ENCODE measurements at regions not wholly inside any gene's neighbourhood (a gene's known extent, or its start where the extent isn't known, plus 50 kb on each side); places are given as distances from the start of the nearest gene placed in this dataset.

DNA sequence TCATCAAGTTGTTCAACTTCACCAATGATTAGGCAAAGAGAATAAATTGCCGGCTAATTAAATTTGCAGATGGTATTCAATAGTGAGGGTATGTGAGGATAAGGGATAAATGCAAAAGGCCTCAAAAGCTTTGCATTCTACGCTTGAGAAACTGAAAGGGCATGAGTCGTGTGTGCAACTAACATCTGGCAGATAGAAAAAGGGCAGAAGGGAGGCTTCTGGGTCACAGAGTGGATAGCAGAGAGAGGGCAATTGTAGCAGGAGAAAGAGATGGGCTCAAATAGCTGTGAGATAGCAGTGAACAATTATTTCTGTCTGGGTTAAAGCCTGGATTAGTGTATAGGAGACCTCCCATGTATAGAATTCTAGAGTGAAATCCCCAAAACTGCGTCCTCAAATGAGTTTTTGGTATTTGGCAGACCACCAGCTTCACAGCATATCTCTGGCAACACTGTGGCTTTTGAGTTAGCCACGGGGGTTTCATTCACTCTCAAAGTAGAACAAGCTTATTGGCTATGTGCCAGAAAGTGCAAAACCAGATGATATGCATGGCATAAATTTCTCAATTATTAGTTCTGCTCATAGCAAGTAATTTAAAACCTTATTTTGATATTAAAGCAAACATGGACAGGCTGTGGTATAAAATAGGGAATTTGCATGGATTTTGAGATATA, 586.3 kb downstream of the BRINP1 start:
- no peak for DNase-seq
- no peaks in the 10 kb centered on the region for H3K4me1 Mint-ChIP-seq
- H3K9me3 Mint-ChIP-seq = peaks cover 0 to 4% (median 0%) of the 10 kb centered on the region in 7 donors

DNA sequence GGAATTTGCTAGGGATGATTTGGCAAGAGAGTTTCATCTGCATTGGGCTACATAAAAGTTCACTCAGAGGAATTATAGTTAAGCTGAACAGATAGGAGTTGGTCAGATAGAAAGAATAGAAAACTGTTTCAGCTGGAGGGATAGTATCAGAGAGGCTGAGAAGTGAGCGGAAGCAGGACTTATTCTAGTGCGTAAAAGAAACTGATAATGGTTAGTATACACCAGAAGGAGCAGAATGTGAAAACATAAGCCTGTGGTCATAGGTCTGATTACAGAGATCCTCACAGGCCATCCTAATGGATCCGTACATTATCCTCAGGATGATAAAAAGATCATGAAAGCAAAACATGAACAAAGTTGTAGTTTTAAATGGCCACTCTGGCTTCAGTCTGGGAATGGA, 585.2 kb downstream of the BRINP1 start:
- Mint-ChIP-seq H3K9me3 (peaks cover 0 to 4% (median 0%) of the 10 kb centered on the region in 7 donors), H3K36me3 (no peaks in the 10 kb centered on the region), H3K27me3 (no peaks in the 10 kb centered on the region), H3K4me3 (no peak overlapping the region), H3K27ac (peak overlapping the region in 1 of 6 donors; percentile 61), H3K4me1 (no peaks in the 10 kb centered on the region)
- ATAC-seq (ENCODE audit: low read depth in 2 of 2) (no peak), DNase-seq (no peak)

More for the DNA sequence above, 586.3 kb downstream of the BRINP1 start:
- no peaks in the 10 kb centered on the region for H3K36me3 Mint-ChIP-seq
- no peaks in the 10 kb centered on the region for H3K27me3 Mint-ChIP-seq
- ATAC-seq (ENCODE audit: low read depth in 2 of 2) = no peak
- H3K27ac Mint-ChIP-seq = no peak overlapping the region
- H3K4me3 Mint-ChIP-seq = no peak overlapping the region

DNA sequence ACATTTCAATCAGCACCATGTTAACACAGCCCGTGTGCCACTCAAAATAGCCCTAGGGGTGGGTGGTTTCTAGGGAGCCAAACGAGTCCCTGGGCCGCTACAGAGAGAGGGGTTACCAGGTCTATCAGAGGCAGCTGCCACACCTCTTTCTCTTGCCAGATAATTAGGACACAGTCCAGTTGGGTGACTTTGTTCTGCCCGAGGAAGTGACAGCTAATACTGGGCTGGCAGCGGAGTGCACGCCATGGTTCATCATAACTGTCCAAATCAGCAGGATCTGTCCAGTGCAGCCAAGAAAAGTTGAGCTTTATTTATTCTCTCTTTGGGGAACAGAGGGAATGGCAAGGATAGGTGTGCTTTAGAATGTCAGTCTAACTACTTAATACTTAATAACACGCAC, 583.8 kb downstream of the BRINP1 start:
- Mint-ChIP-seq H3K36me3 (no peaks in the 10 kb centered on the region), H3K4me1 (no peaks in the 10 kb centered on the region), H3K27ac (no peak overlapping the region), H3K9me3 (no peaks in the 10 kb centered on the region), H3K27me3 (no peaks in the 10 kb centered on the region), H3K4me3 (no peak overlapping the region)
- no peak for DNase-seq
- ATAC-seq (ENCODE audit: low read depth in 2 of 2) = no peak

DNA sequence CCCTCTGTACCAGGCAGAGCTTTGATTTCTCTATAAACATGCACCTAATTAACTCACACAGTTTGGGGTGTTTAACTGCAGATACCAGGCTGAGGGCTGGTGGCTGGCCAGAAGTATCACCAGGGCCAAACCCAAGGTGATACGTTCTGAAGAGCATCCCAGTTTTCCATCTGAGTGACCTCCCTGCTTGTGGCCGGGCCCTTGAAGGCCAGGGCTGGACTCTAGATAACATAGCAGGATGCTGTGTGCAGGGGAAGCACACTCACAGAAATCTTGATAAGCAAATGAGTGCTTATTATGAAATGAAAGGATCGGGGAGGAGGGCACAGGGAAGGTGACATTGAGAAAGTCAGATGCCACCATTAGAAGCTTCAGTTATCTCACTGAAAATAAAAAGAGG, 582.4 kb downstream of the BRINP1 start:
- peaks cover 0 to 1% (median 0%) of the 10 kb centered on the region in 3 donors for H3K27me3 Mint-ChIP-seq
- no peak overlapping the region for H3K27ac Mint-ChIP-seq
- no peak for ATAC-seq (ENCODE audit: low read depth in 2 of 2)
- H3K4me3 Mint-ChIP-seq = no peak overlapping the region
- H3K36me3 Mint-ChIP-seq = no peaks in the 10 kb centered on the region
- no peaks in the 10 kb centered on the region for H3K4me1 Mint-ChIP-seq
- no peaks in the 10 kb centered on the region for H3K9me3 Mint-ChIP-seq
- DNase-seq = no peak

DNA sequence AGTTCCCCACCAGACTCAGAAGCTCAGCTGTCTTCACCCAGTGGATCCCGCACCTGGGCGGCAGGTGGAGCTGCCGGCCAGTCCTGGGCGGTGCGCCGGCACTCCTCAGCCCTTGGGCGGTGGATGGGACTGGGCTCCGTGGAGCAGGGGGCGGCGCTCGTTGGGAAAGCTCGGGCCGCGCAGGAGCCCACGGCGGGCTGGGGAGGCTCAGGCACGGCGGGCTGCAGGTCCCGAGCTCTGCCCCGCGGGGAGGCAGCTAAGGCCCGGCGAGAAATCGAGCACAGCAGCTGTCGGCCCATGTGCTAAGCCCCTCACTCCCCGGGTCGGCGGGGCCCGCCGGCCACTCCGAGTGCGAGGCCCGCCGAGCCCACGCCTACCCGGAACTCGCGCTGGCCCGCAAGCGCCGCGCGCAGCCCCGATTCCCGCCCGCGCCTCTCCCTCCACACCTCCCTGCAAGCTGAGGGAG, 560.0 kb downstream of the BRINP1 start:
- Mint-ChIP-seq H3K27ac (no peak overlapping the region), H3K4me3 (no peak overlapping the region), H3K36me3 (no peaks in the 10 kb centered on the region), H3K27me3 (no peaks in the 10 kb centered on the region), H3K4me1 (no peaks in the 10 kb centered on the region), H3K9me3 (peaks cover 0 to 30% (median 15%) of the 10 kb centered on the region in 7 donors)
- ATAC-seq (ENCODE audit: low read depth in 2 of 2) (no peak), DNase-seq (no peak)

DNA sequence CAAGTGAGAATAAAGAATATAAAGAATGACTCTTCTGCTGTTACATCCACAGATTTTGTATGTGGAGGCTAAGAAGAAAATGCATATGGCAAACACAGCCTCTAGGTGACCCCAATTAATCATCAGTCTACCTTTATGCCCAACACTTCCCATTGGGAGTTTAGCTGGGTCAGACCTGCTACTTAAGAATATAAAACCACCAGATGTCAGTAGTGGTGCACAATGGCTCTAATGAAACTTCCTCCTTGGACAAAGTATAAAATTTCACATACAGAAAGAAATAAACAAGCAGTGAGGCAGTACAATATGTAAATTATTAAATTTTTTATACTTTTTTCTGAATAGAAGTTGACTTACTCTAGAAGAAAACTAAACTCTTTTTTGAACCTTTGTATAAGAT, 539.9 kb downstream of the BRINP1 start:
- no peaks in the 10 kb centered on the region for H3K4me1 Mint-ChIP-seq
- H3K27ac Mint-ChIP-seq = no peak overlapping the region
- ATAC-seq (ENCODE audit: low read depth in 2 of 2) (no peak), DNase-seq (no peak)
- H3K4me3 Mint-ChIP-seq = no peak overlapping the region
- no peaks in the 10 kb centered on the region for H3K36me3 Mint-ChIP-seq
- H3K9me3 Mint-ChIP-seq = peaks cover 0 to 8% (median 3%) of the 10 kb centered on the region in 7 donors
- no peaks in the 10 kb centered on the region for H3K27me3 Mint-ChIP-seq

DNA sequence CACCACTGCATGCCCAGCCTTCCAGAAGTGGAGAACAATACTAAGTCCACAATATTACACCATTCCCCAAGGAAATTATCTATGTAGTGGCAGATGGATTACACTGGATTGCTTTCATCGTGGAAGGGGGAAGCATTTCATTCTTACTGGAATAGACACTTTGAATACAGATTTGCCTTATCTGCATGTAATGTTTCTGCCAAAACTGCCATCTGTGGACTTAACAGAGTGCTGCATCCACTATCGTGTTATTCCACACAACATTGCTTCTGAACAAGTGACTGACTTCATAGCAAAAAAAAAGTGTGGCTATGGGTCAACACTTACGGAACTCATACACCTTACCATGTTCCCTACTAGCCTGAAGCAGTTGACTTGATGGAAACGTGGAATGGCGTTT, 536.9 kb downstream of the BRINP1 start:
- no peak for ATAC-seq (ENCODE audit: low read depth in 2 of 2)
- H3K36me3 Mint-ChIP-seq = no peaks in the 10 kb centered on the region
- H3K4me3 Mint-ChIP-seq = no peak overlapping the region
- H3K9me3 Mint-ChIP-seq = peaks cover 0 to 8% (median 3%) of the 10 kb centered on the region in 7 donors
- H3K27me3 Mint-ChIP-seq = no peaks in the 10 kb centered on the region
- H3K4me1 Mint-ChIP-seq = no peaks in the 10 kb centered on the region
- no peak for DNase-seq
- no peak overlapping the region for H3K27ac Mint-ChIP-seq

GRCh38 chr9:118836891-118837290, 532.3 kb downstream of the BRINP1 start:
- no peaks in the 10 kb centered on the region for H3K27me3 Mint-ChIP-seq
- no peaks in the 10 kb centered on the region for H3K4me1 Mint-ChIP-seq
- DNase-seq (no peak), ATAC-seq (ENCODE audit: low read depth in 2 of 2) (no peak)
- no peak overlapping the region for H3K4me3 Mint-ChIP-seq
- H3K9me3 Mint-ChIP-seq = peaks cover 0 to 8% (median 3%) of the 10 kb centered on the region in 7 donors
- no peak overlapping the region for H3K27ac Mint-ChIP-seq
- no peaks in the 10 kb centered on the region for H3K36me3 Mint-ChIP-seq

DNA sequence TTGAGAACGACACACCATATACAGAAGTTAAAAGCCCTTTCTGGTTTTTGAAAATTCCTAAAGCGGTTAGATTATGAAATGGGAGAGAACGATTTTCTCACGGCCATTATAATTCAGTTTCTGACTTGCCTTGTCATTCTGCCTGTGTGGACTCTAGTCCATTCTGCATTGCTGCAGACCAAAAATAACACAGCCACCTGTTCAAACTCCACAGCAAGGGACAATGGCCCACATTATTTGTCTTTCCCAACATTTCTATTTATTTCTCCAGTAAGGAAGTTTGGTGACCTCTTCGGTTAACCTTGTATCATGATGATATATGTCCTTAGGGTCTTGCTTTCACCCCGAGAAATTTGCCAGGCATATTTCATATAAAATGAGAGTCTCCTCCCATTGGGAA, 497.7 kb downstream of the BRINP1 start:
- H3K27me3 Mint-ChIP-seq = no peaks in the 10 kb centered on the region
- no peak overlapping the region for H3K4me3 Mint-ChIP-seq
- H3K4me1 Mint-ChIP-seq = no peaks in the 10 kb centered on the region
- ATAC-seq (ENCODE audit: low read depth in 2 of 2) (no peak), DNase-seq (no peak)
- H3K9me3 Mint-ChIP-seq = peaks cover 0 to 6% (median 3%) of the 10 kb centered on the region in 7 donors
- no peak overlapping the region for H3K27ac Mint-ChIP-seq
- no peaks in the 10 kb centered on the region for H3K36me3 Mint-ChIP-seq

- Mint-ChIP-seq H3K36me3 (no peaks in the 10 kb centered on the region), H3K4me3 (no peak overlapping the region), H3K4me1 (no peaks in the 10 kb centered on the region), H3K27ac (no peak overlapping the region), H3K27me3 (peaks cover 0 to 12% (median 0%) of the 10 kb centered on the region in 3 donors), H3K9me3 (peaks cover 0 to 4% (median 0%) of the 10 kb centered on the region in 7 donors)
- ATAC-seq (ENCODE audit: low read depth in 2 of 2) = no peak
- no peak for DNase-seq
Observed at GRCh38 chr9:118882684-118883083, 486.6 kb downstream of the BRINP1 start.

GRCh38 chr9:118883411-118883810, 485.8 kb downstream of the BRINP1 start:
- Mint-ChIP-seq H3K27ac (no peak overlapping the region), H3K27me3 (peaks cover 0 to 12% (median 0%) of the 10 kb centered on the region in 3 donors), H3K36me3 (no peaks in the 10 kb centered on the region), H3K9me3 (peaks cover 0 to 4% (median 0%) of the 10 kb centered on the region in 7 donors), H3K4me1 (no peaks in the 10 kb centered on the region), H3K4me3 (no peak overlapping the region)
- no peak for DNase-seq
- no peak for ATAC-seq (ENCODE audit: low read depth in 2 of 2)

DNA sequence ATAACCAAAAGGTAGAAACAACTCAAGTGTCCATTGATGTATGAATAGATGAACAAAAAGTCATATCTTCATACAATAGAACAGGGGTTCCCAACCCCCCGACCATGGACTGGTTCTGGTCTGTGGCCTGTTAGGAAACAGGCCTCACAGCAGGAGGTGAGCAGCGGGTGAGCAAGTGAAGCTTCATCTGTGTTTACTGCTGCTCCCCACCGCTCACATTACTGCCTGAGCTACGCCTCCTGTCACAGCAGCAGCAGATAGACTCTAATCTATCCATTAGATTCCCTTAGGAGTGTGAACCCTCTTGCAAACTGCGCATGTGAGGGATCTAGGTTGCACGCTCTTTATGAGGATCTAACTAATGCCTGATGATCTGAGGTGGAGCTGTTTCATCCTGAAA, 478.0 kb downstream of the BRINP1 start:
- Mint-ChIP-seq H3K27me3 (no peaks in the 10 kb centered on the region), H3K4me1 (no peaks in the 10 kb centered on the region), H3K4me3 (no peak overlapping the region), H3K27ac (no peak overlapping the region), H3K9me3 (peaks cover 0 to 5% (median 0%) of the 10 kb centered on the region in 7 donors), H3K36me3 (no peaks in the 10 kb centered on the region)
- DNase-seq (no peak), ATAC-seq (ENCODE audit: low read depth in 2 of 2) (no peak)

- Mint-ChIP-seq H3K27me3 (no peaks in the 10 kb centered on the region), H3K9me3 (peaks cover 0 to 5% (median 0%) of the 10 kb centered on the region in 7 donors), H3K4me1 (no peaks in the 10 kb centered on the region), H3K27ac (no peak overlapping the region), H3K4me3 (no peak overlapping the region), H3K36me3 (no peaks in the 10 kb centered on the region)
- ATAC-seq (ENCODE audit: low read depth in 2 of 2) = no peak
- no peak for DNase-seq
Observed at GRCh38 chr9:118896324-118897000, 472.8 kb downstream of the BRINP1 start.

- Mint-ChIP-seq H3K27me3 (no peaks in the 10 kb centered on the region), H3K4me1 (no peaks in the 10 kb centered on the region), H3K4me3 (no peak overlapping the region), H3K36me3 (peaks cover 0 to 4% of the 10 kb centered on the region in 2 donors), H3K27ac (no peak overlapping the region), H3K9me3 (peaks cover 0 to 34% (median 14%) of the 10 kb centered on the region in 7 donors)
- DNase-seq (no peak), ATAC-seq (ENCODE audit: low read depth in 2 of 2) (no peak)
Observed at GRCh38 chr9:118918180-118918579, 451.1 kb downstream of the BRINP1 start.
